ENCODE measurements at regions not wholly inside any gene's neighbourhood (a gene's known extent, or its start where the extent isn't known, plus 50 kb on each side); places are given as distances from the start of the nearest gene placed in this dataset.

DNA sequence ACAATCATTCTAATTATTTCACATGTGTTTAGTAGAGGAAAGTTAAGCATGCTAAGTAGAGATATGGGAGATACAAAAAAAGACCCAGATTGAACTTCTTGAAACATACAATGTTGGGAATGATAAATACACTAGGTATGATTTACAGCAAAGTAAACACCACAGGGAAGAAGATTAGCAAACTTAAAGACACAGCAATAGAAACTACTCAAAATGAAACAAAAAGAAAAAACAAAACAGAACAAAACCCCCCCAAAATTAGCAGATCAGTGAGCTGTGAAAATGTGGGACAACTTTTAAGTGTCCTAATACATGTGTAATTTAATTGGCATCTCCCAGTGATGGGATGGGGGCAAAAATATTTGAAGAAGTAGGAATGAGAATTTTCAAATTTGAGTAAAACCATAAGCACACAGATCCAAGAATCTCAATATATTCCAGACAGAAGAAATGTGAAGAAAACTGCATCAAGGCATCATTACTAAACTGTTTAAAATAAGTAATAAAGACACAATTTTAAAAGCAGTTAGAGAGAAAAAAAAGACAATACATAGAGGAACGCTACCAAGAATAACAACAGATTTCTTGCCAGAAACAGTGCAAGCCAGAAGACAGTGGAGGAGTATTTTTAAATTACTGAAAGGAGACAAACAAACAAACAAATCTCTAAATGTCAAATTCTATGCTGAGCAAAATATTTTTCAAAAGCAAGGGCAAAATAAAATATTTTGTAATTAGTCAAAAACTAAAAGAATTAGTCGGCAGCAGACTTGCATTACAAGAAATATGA is 473.7 kb downstream of the QKI start:
- no peaks in the 10 kb centered on the region for H3K9me2 ChIP-seq (replicated peaks; ENCODE audit: insufficient read depth, low read length)
- no peak for TF ChIP-seq EZH2 (optimal IDR thresholded peaks at IDR 0.05; ENCODE audit: low read depth, low read length)
- no peak for TF ChIP-seq EZH2phosphoT487 (IDR thresholded peaks at IDR 0.05; ENCODE audit: low read length)
- TF ChIP-seq, protein P1, sequence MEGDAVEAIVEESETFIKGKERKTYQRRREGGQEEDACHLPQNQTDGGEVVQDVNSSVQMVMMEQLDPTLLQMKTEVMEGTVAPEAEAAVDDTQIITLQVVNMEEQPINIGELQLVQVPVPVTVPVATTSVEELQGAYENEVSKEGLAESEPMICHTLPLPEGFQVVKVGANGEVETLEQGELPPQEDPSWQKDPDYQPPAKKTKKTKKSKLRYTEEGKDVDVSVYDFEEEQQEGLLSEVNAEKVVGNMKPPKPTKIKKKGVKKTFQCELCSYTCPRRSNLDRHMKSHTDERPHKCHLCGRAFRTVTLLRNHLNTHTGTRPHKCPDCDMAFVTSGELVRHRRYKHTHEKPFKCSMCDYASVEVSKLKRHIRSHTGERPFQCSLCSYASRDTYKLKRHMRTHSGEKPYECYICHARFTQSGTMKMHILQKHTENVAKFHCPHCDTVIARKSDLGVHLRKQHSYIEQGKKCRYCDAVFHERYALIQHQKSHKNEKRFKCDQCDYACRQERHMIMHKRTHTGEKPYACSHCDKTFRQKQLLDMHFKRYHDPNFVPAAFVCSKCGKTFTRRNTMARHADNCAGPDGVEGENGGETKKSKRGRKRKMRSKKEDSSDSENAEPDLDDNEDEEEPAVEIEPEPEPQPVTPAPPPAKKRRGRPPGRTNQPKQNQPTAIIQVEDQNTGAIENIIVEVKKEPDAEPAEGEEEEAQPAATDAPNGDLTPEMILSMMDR (IDR thresholded peaks at IDR 0.05; ENCODE audit: low read length): no peak
- no peaks in the 10 kb centered on the region for H3K79me2 ChIP-seq (ENCODE audit: low read length)
- H3K4me2 ChIP-seq (ENCODE audit: low read depth, low read length): no peak overlapping the region
- H3K36me3 ChIP-seq (replicated peaks; ENCODE audit: insufficient read depth, low read length): no peaks in the 10 kb centered on the region
- no peak overlapping the region for H3K9ac ChIP-seq (ENCODE audit: low read length)
- H3K4me3 ChIP-seq (ENCODE audit: low read length): no peak overlapping the region
- no peaks in the 10 kb centered on the region for H3K4me1 ChIP-seq (ENCODE audit: low read length)
- no peaks in the 10 kb centered on the region for H3K9me3 ChIP-seq (replicated peaks; ENCODE audit: insufficient read depth, low read length)
- DNase-seq: no peak
- no peak overlapping the region for H2AFZ ChIP-seq (ENCODE audit: low read length)
- H3K27ac ChIP-seq (ENCODE audit: low read length): no peak overlapping the region
- no peaks in the 10 kb centered on the region for H3F3A ChIP-seq (ENCODE audit: insufficient read depth, low read length)
- no peaks in the 10 kb centered on the region for H3K27me3 ChIP-seq (replicated peaks; ENCODE audit: insufficient read depth, low read length)
- H4K20me1 ChIP-seq (ENCODE audit: insufficient read depth, low read length): no peaks in the 10 kb centered on the region

DNA sequence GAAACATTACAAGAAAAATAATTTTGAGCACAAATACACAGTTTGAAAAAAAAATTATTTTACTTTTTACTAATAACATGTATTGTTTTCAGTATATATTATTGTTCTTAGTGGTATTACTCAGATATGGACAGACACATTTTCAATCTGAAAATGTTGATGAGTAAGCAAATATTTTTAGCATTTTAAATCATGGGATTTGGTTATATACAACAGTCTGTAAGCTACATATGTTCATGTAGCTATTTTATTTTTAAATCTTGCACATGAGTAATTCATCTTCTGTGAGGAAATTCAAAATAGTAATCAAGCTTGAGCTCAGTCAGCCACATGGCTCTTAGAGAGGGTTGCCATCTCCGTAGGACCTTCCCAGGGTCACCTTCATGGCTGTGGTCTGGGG is 471.9 kb downstream of the QKI start:
- H3K79me2 ChIP-seq (ENCODE audit: low read length): no peaks in the 10 kb centered on the region
- DNase-seq: no peak
- no peaks in the 10 kb centered on the region for H3K27me3 ChIP-seq (replicated peaks; ENCODE audit: insufficient read depth, low read length)
- H3K4me1 ChIP-seq (ENCODE audit: low read length): no peaks in the 10 kb centered on the region
- no peaks in the 10 kb centered on the region for H3K9me2 ChIP-seq (replicated peaks; ENCODE audit: insufficient read depth, low read length)
- no peak overlapping the region for H2AFZ ChIP-seq (ENCODE audit: low read length)
- no peak overlapping the region for H3K27ac ChIP-seq (ENCODE audit: low read length)
- H3K9ac ChIP-seq (ENCODE audit: low read length): no peak overlapping the region
- H3K4me3 ChIP-seq (ENCODE audit: low read length): no peak overlapping the region
- no peak overlapping the region for H3K4me2 ChIP-seq (ENCODE audit: low read depth, low read length)
- no peak for TF ChIP-seq EZH2 (optimal IDR thresholded peaks at IDR 0.05; ENCODE audit: low read depth, low read length)
- TF ChIP-seq EZH2phosphoT487 (IDR thresholded peaks at IDR 0.05; ENCODE audit: low read length): no peak
- TF ChIP-seq, protein P1 (IDR thresholded peaks at IDR 0.05; ENCODE audit: low read length): no peak
- no peaks in the 10 kb centered on the region for H3F3A ChIP-seq (ENCODE audit: insufficient read depth, low read length)
- H3K36me3 ChIP-seq (replicated peaks; ENCODE audit: insufficient read depth, low read length): no peaks in the 10 kb centered on the region
- no peaks in the 10 kb centered on the region for H4K20me1 ChIP-seq (ENCODE audit: insufficient read depth, low read length)
- no peaks in the 10 kb centered on the region for H3K9me3 ChIP-seq (replicated peaks; ENCODE audit: insufficient read depth, low read length)

DNA sequence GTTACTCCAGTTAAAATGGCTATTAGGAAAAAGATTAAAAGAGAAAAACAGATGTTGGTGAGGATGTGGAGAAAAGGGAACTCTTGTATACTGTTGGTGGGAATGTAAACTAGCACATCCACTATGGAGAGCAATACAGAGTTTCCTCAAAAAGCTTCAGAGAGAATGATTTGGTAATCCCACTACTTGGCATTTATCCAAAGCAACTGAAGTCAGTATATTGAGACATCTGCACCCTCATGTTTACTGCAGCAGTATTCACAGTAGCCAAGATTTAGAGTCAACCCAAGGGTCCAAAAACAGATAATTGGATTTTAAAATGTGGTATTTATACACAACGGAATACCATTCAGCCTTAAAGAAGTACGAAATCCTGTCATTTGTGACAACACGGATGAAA is 469.5 kb downstream of the QKI start:
- no peak overlapping the region for H2AFZ ChIP-seq (ENCODE audit: low read length)
- no peak overlapping the region for H3K4me3 ChIP-seq (ENCODE audit: low read length)
- no peaks in the 10 kb centered on the region for H3K79me2 ChIP-seq (ENCODE audit: low read length)
- H3K27ac ChIP-seq (ENCODE audit: low read length): no peak overlapping the region
- no peaks in the 10 kb centered on the region for H3K9me3 ChIP-seq (replicated peaks; ENCODE audit: insufficient read depth, low read length)
- no peaks in the 10 kb centered on the region for H3F3A ChIP-seq (ENCODE audit: insufficient read depth, low read length)
- no peaks in the 10 kb centered on the region for H3K4me1 ChIP-seq (ENCODE audit: low read length)
- no peaks in the 10 kb centered on the region for H3K36me3 ChIP-seq (replicated peaks; ENCODE audit: insufficient read depth, low read length)
- H3K9me2 ChIP-seq (replicated peaks; ENCODE audit: insufficient read depth, low read length): no peaks in the 10 kb centered on the region
- no peaks in the 10 kb centered on the region for H3K27me3 ChIP-seq (replicated peaks; ENCODE audit: insufficient read depth, low read length)
- no peak for DNase-seq
- TF ChIP-seq EZH2phosphoT487 (IDR thresholded peaks at IDR 0.05; ENCODE audit: low read length): no peak
- H4K20me1 ChIP-seq (ENCODE audit: insufficient read depth, low read length): no peaks in the 10 kb centered on the region
- no peak overlapping the region for H3K4me2 ChIP-seq (ENCODE audit: low read depth, low read length)
- H3K9ac ChIP-seq (ENCODE audit: low read length): no peak overlapping the region

DNA sequence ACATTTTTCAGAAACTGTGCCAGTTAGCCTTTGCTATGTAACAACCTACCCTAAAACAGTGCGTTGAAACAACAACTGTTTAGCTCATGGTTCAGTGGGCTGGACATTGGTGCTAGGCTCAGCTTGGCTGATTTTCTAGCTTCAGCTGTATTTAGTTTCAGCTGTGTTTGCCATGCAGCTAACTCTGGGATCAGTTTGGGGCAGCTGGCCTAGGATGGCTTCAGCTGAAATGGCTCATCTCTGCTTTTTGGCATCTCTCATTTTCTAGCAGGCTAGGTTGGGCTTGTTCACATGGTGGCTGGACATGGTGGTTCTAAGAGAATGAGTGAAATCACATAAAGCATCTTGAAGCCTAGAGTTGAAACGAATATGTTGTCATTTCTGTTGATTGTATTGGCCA is 464.2 kb downstream of the QKI start:
- DNase-seq: no peak
- TF ChIP-seq EZH2phosphoT487 (IDR thresholded peaks at IDR 0.05; ENCODE audit: low read length): no peak
- TF ChIP-seq EZH2 (optimal IDR thresholded peaks at IDR 0.05; ENCODE audit: low read depth, low read length): no peak
- TF ChIP-seq, protein P1 (IDR thresholded peaks at IDR 0.05; ENCODE audit: low read length): no peak
- Histone ChIP-seq H3K79me2 (ENCODE audit: low read length) (no peaks in the 10 kb centered on the region), H3K9me2 (replicated peaks; ENCODE audit: insufficient read depth, low read length) (no peaks in the 10 kb centered on the region), H3K4me1 (ENCODE audit: low read length) (no peaks in the 10 kb centered on the region), H3K27me3 (replicated peaks; ENCODE audit: insufficient read depth, low read length) (no peaks in the 10 kb centered on the region), H3K27ac (ENCODE audit: low read length) (no peak overlapping the region), H2AFZ (ENCODE audit: low read length) (no peak overlapping the region), H4K20me1 (ENCODE audit: insufficient read depth, low read length) (no peaks in the 10 kb centered on the region), H3F3A (ENCODE audit: insufficient read depth, low read length) (no peaks in the 10 kb centered on the region), H3K9me3 (replicated peaks; ENCODE audit: insufficient read depth, low read length) (no peaks in the 10 kb centered on the region), H3K4me3 (ENCODE audit: low read length) (no peak overlapping the region), H3K9ac (ENCODE audit: low read length) (no peak overlapping the region), H3K36me3 (replicated peaks; ENCODE audit: insufficient read depth, low read length) (no peaks in the 10 kb centered on the region), H3K4me2 (ENCODE audit: low read depth, low read length) (no peak overlapping the region)

Measured in MM.1S (cell line).